ENCODE measurements at regions not wholly inside any gene's neighbourhood (a gene's known extent, or its start where the extent isn't known, plus 50 kb on each side); places are given as distances from the start of the nearest gene placed in this dataset.
"Not testable (repeated sequence)": the region's sequence is repeated elsewhere in the genome, so short reads cannot be mapped to it uniquely, and the experiment has no call there.

DNA sequence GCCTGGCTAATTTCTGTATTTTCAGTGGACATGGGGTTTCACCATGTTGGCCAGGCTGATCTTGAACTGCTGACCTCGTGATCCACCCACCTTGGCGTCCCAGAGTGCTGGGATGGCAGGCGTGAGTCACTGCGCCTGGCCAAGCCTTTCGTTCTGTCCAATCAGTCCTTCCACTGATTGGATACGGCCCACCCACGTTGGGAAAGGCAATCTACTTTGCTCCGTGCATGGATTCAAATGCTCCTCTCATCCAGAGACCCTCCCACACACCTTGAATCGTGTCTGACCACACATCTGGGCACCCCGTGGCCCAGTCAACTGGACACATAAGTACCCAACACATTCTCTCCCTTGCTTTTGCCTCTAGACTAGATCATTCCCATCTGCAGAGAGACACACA, 74.9 kb downstream of the CRLF2 start:
- Histone ChIP-seq H4K20me1 (ENCODE audit: insufficient read depth, low read length) (no peaks in the 10 kb centered on the region), H3K27me3 (ENCODE audit: insufficient read depth, low read length) (no peaks in the 10 kb centered on the region), H3K4me3 (ENCODE audit: insufficient read depth, low read depth, low read length) (no peak overlapping the region), H3K9me3 (ENCODE audit: insufficient read depth, low read depth, low read length) (peaks cover 8% of the 10 kb centered on the region), H3K79me2 (ENCODE audit: insufficient read depth, low read length) (no peaks in the 10 kb centered on the region), H2AFZ (ENCODE audit: low read depth, low read length) (no peak overlapping the region), H3K4me1 (ENCODE audit: insufficient read depth, low read length) (no peaks in the 10 kb centered on the region), H3K36me3 (ENCODE audit: insufficient read depth, low read length) (no peaks in the 10 kb centered on the region), H3K4me2 (ENCODE audit: low read length) (no peak overlapping the region), H3K9ac (ENCODE audit: low read length) (no peak overlapping the region), H3K27ac (ENCODE audit: low read depth, low read length) (no peak overlapping the region)
- H3K27ac Mint-ChIP-seq (ENCODE audit: unreplicated experiment) = no peak overlapping the region
- H3K4me1 Mint-ChIP-seq (ENCODE audit: low read depth, unreplicated experiment) = no peaks in the 10 kb centered on the region
- H3K27me3 Mint-ChIP-seq (ENCODE audit: low read depth, unreplicated experiment) = no peaks in the 10 kb centered on the region
- no peak for TF ChIP-seq CTCF (IDR thresholded peaks at IDR 0.05; ENCODE audit: insufficient read depth, low read depth, low read length)
- peaks cover 21% of the 10 kb centered on the region for H3K9me3 Mint-ChIP-seq (ENCODE audit: unreplicated experiment)
- no peak for DNase-seq (ENCODE audit: low read depth)
- no peak for FAIRE-seq
- no peaks in the 10 kb centered on the region for H3K36me3 Mint-ChIP-seq (ENCODE audit: low read depth, unreplicated experiment)
- H3K4me3 Mint-ChIP-seq (ENCODE audit: unreplicated experiment) = no peak overlapping the region

DNA sequence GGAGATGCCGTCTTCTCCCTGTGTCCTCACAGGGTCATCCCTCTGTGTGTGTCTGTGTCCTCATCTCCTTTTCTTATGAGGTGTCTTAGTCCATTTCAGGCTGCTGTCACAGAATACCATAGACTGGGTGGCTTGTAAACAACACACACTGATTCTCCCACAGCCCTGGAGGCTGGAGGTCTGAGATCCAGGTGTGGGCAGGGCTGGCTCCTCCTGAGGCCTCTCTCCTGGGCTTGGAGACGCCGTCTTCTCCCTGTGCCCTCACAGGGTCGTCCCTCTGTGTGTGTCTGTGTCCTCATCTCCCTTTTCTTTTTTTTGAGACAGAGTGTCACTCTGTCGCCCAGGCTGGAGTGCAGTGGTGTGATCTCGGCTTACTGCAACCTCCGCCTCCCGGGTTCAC, 75.9 kb downstream of the CRLF2 start:
- H3K4me2 ChIP-seq (ENCODE audit: low read length); FAIRE-seq; H2AFZ ChIP-seq (ENCODE audit: low read depth, low read length); H3K27ac Mint-ChIP-seq (ENCODE audit: unreplicated experiment); DNase-seq (ENCODE audit: low read depth); H3K79me2 ChIP-seq (ENCODE audit: insufficient read depth, low read length); H3K4me1 ChIP-seq (ENCODE audit: insufficient read depth, low read length); H4K20me1 ChIP-seq (ENCODE audit: insufficient read depth, low read length); H3K4me1 Mint-ChIP-seq (ENCODE audit: low read depth, unreplicated experiment); H3K36me3 Mint-ChIP-seq (ENCODE audit: low read depth, unreplicated experiment); H3K36me3 ChIP-seq (ENCODE audit: insufficient read depth, low read length); H3K27me3 Mint-ChIP-seq (ENCODE audit: low read depth, unreplicated experiment); H3K9me3 ChIP-seq (ENCODE audit: insufficient read depth, low read depth, low read length); H3K27ac ChIP-seq (ENCODE audit: low read depth, low read length); H3K27me3 ChIP-seq (ENCODE audit: insufficient read depth, low read length); H3K9ac ChIP-seq (ENCODE audit: low read length); H3K4me3 ChIP-seq (ENCODE audit: insufficient read depth, low read depth, low read length); H3K4me3 Mint-ChIP-seq (ENCODE audit: unreplicated experiment): not testable (repeated sequence)
- H3K9me3 Mint-ChIP-seq (ENCODE audit: unreplicated experiment) = peaks cover 26% of the 10 kb centered on the region

DNA sequence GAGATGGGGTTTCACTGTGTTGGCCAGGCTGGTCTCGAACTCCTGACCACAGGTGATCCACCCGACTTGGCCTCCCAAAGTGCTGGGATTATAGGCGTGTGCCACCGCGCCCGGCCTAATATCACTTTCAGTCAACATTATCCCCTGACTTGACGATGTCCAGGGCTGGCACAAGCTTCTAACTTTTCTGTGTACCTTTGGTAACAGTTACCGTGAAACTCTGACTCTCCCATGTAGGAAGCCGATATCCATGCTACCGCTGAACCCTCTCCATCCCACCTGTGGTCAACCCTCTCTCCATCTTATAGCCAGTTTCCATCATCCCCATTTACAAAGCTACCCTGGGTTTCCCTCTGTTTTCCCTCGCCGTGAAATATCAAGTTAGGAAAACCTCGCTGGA, 77.5 kb downstream of the CRLF2 start:
- Histone ChIP-seq H2AFZ (ENCODE audit: low read depth, low read length) (no peak overlapping the region), H4K20me1 (ENCODE audit: insufficient read depth, low read length) (no peaks in the 10 kb centered on the region), H3K9ac (ENCODE audit: low read length) (no peak overlapping the region), H3K36me3 (ENCODE audit: insufficient read depth, low read length) (no peaks in the 10 kb centered on the region), H3K27me3 (ENCODE audit: insufficient read depth, low read length) (no peaks in the 10 kb centered on the region), H3K4me3 (ENCODE audit: insufficient read depth, low read depth, low read length) (no peak overlapping the region), H3K4me1 (ENCODE audit: insufficient read depth, low read length) (no peaks in the 10 kb centered on the region), H3K4me2 (ENCODE audit: low read length) (no peak overlapping the region), H3K79me2 (ENCODE audit: insufficient read depth, low read length) (no peaks in the 10 kb centered on the region), H3K9me3 (ENCODE audit: insufficient read depth, low read depth, low read length) (peaks cover 11% of the 10 kb centered on the region), H3K27ac (ENCODE audit: low read depth, low read length) (no peak overlapping the region)
- H3K27ac Mint-ChIP-seq (ENCODE audit: unreplicated experiment) = no peak overlapping the region
- no peaks in the 10 kb centered on the region for H3K4me1 Mint-ChIP-seq (ENCODE audit: low read depth, unreplicated experiment)
- H3K9me3 Mint-ChIP-seq (ENCODE audit: unreplicated experiment) = peaks cover 26% of the 10 kb centered on the region
- TF ChIP-seq CTCF (IDR thresholded peaks at IDR 0.05; ENCODE audit: insufficient read depth, low read depth, low read length) = no peak
- no peak for TF ChIP-seq EZH2 (IDR thresholded peaks at IDR 0.05; ENCODE audit: insufficient read depth, low read length)
- H3K27me3 Mint-ChIP-seq (ENCODE audit: low read depth, unreplicated experiment) = no peaks in the 10 kb centered on the region
- no peak for FAIRE-seq
- no peak overlapping the region for H3K4me3 Mint-ChIP-seq (ENCODE audit: unreplicated experiment)
- DNase-seq (ENCODE audit: low read depth) = no peak
- no peaks in the 10 kb centered on the region for H3K36me3 Mint-ChIP-seq (ENCODE audit: low read depth, unreplicated experiment)
